OCI-LY3 (cell line): ENCODE measurements at regions not wholly inside any gene's neighbourhood (a gene's known extent, or its start where the extent isn't known, plus 50 kb on each side); places are given as distances from the start of the nearest gene placed in this dataset.

Experiments used
- CTCF ChIP-seq: fragments of 200-600, 300-600 bp; sonication (generic); IDR thresholded peaks from 2 replicates; pipeline ENCODE4 v1.5.1; 2014; ENCODE audit warnings: antibody characterized with exemption, low read length, low read depth
- EZH2phosphoT487 ChIP-seq: fragments of 200-600 bp; shearing (Covaris generic); IDR thresholded peaks from 2 replicates; pipeline ENCODE4 v1.6.1; 2018; ENCODE audit warnings: antibody characterized with exemption, mixed run types, low read depth

GRCh38 chr7:85924062-85924461, 719.6 kb upstream of the GRM3 start:
- TF ChIP-seq CTCF (no peak), EZH2phosphoT487 (no peak)
